Left lobe of liver (tissue), 2 donors: ENCODE measurements at regions not wholly inside any gene's neighbourhood (a gene's known extent, or its start where the extent isn't known, plus 50 kb on each side); places are given as distances from the start of the nearest gene placed in this dataset.
"Not testable (repeated sequence)": the region's sequence is repeated elsewhere in the genome, so short reads cannot be mapped to it uniquely, and the experiment has no call there.

ENCODE experiments used
- ATAC-seq: fragments of 200-7000 bp; cut with Tn5 transposase; one replicate; pipeline ENCODE4 v1.9.1; 2020; ENCODE audit warnings: mild to moderate bottlenecking, moderate library complexity
- DNase-seq: peaks from one replicate; pipeline ENCODE4 v3.0.0-alpha.2; 2020; ENCODE audit warnings: low spot score
- donor health status: DM: no; HTN: no; CAD: no; lungs with moderate emphysema.
- donor health status: DM: no; HTN: yes; CAD: no.

- ATAC-seq, DNase-seq: not testable (repeated sequence)
Measured at GRCh38 chr10:15921423-15921945, 61.2 kb upstream of the MINDY3 start.

DNA sequence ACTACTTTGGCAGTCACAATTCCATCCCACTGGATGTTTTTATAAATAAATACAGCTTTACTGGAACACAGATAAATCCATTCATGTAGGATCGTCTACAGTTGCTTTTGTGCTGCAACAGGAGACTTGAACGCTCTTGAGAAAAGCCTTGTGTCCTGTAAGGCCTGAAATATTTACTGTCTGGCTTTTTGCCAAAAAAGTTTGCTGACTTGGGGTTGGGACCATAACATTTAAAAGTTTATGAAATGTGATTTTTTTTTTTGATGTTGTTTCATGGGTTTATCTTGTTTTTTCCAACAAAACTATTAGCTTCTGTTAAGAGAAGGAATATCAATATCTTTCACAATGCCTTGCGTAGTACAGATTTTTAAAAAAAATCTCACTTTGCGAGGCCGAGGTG lies 71.1 kb upstream of the MINDY3 start:
- DNase-seq (no peak), ATAC-seq (no peak)

- not testable (repeated sequence) for DNase-seq, ATAC-seq
Measured at GRCh38 chr10:15939543-15939942, 79.2 kb upstream of the MINDY3 start.

- DNase-seq: no peak
- ATAC-seq: no peak
Measured at GRCh38 chr10:15943426-15943825, 83.1 kb upstream of the MINDY3 start.

- DNase-seq (no peak), ATAC-seq (no peak)
Measured at GRCh38 chr10:15954188-15954587, 93.9 kb upstream of the MINDY3 start.

GRCh38 chr10:15960277-15960676 lies 100.0 kb upstream of the MINDY3 start:
- DNase-seq (no peak), ATAC-seq (no peak)

- DNase-seq, ATAC-seq: not testable (repeated sequence)
Measured at GRCh38 chr10:15972736-15973135, 112.4 kb upstream of the MINDY3 start.

DNA sequence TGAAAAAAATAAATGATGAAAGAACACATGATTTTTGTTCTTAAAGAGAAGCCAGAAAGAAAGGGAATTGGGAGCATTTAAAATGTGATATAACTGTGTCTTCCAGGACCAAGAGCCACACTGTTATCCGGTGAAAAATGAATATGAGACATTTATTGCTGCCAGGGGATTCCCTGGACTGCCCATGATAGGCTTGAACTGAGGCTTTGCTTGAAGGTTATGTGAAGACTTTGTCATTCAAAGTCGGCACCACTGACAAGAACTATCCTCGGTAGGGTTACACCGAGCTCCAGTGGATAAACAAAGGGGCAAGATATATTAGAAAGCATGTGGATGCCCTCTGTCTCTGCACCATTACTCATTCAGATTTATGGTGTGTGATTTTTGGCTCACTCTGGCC lies 125.4 kb upstream of the MINDY3 start:
- DNase-seq (no peak), ATAC-seq (no peak)

DNA sequence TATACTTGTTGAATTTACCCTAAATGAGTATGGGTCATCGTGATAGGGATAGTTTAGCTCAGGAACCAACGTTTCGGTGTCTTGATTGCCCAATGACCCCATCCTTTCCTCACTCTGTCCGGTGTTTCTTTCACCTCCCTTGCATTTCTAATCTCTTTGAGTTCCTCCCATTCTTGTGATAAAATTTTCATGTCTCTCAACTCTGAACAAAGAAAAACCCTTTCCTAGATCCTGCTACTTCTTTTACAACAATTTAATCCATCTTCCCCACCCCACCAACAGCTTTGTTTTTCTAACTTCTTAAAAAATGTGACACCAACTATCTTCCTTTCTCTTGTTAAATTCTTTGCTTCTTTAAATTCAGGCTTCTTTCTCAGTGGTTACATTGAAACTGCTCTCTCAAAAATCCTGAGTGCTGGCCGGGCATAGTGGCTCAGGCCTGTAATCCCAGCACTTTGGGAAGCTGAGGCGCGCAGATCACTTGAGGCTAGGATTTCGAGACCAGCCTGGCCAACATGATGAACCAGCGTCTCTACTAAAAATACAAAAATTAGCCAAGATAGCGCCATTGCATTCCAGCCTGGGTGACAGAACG lies 130.3 kb upstream of the MINDY3 start:
- ATAC-seq (no peak), DNase-seq (no peak)

DNA sequence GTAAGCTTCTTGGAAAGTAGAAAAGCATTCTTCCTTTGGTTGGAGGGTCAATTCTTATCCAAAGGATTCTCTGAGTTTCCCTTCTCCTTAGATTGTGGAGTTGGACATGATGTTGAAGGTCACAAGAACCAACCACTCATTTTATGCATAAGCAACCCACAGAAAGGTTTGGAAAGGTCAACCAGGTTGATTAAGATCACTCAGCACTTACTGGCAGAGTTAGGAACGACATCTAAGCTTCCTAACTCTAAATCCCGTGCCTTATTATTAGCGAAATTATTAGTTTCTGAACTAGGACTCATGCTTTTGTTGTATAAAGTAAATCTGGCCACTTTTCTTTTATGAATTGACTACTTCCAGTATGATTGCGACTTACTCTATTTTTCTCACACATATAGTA lies 137.0 kb upstream of the MINDY3 start:
- ATAC-seq (no peak), DNase-seq (no peak)

DNA sequence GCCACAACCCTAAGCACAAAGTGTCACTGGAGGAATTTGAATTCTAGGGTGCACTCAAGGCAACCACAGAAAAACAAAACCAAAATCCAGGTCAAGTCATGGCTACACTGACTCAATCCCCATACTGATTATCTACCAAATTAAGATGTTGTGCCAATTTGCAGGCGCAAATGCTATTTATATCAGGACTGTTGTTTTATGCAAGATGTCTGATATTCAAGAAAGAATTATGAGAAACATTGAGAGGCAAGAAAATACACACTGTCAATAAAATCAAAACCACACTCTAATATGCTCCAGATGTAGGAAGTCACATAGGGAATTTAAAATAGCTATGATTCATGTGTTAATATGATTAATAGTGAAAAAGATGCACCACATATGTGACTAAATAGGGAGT lies 141.3 kb upstream of the MINDY3 start:
- ATAC-seq: no peak

GRCh38 chr10:16009785-16010184 lies 149.5 kb upstream of the MINDY3 start:
- no peak for DNase-seq
- ATAC-seq: no peak

More for the DNA sequence above, 141.3 kb upstream of the MINDY3 start:
- no peak for DNase-seq

- no peak for DNase-seq
- ATAC-seq: no peak
Measured at GRCh38 chr10:16011548-16011947, 151.2 kb upstream of the MINDY3 start.

DNA sequence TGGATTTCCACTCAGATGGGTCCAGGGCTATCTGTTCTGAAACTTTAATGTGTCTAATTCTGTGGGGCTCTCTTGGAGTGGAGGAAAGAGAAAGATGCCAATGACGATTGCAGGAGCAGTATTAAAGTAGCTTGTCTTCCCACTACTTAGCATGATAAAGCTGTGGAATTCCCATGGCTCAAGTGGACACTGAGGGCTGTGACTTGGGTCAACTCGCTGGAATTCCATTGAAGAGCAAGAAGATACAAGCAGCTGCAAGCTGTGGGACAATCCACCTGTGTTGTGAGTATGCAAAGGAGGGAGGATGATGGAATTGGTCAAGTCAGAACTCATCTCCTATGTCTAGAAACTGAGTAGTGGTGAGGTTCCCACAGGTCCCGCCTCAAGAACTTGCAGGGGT lies 154.2 kb upstream of the MINDY3 start:
- ATAC-seq (no peak), DNase-seq (no peak)

DNA sequence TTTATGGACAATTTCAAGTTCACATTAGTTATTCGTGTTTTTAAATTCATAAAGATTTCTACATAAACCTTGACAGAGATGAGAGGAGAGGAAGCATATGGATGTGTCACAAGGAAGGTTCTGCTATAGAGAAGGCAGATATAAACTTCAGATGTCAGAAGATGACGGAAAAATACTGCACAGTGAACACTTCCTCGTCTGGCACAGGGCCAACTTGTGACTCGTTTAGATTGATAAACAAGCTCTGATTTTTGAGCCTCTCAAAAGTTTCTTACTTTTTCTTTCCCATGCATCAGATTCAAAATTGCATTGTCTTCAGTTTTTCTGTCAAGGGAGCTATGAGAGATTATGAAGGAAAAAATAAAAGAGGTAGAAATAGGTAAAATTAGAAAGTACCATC lies 156.4 kb upstream of the MINDY3 start:
- ATAC-seq (no peak), DNase-seq (no peak)

DNA sequence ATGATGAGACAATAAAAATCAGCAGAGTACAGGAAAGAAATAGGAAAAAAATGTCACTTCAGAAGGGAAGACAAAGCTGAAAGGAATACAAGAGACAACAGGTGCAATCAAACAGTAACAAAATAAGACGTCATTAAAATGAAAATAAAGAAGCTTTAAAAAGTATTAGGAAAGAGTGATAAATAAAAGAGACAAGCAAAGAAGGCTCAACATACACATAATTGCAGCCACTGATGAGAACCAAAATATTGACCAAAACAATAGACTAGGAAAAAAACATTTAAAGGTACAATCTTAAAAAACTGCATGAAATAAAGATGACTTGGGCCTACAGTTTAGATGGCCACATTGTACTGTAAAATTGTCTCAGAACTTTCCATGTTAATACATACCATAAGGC lies 160.5 kb upstream of the MINDY3 start:
- no peak for DNase-seq
- no peak for ATAC-seq

DNA sequence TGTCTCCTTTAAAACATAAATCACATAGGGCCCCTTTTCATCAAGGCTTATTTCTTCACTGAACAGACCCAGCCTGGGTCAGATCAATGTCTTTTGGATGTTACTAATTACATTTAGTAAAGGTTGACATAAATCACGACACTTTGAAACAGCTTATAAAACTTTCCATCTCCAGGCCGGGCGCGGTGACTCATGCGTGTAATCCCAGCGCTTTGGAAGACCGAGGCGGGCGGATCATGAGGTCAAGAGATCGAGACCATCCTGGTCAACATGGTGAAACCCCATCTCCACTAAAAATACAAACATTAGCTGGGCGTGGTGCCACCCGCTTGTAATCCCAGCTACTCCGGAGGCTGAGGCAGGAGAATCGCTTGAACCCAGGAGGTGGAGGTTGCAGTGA lies 166.5 kb upstream of the MINDY3 start:
- ATAC-seq: not testable (repeated sequence)

DNA sequence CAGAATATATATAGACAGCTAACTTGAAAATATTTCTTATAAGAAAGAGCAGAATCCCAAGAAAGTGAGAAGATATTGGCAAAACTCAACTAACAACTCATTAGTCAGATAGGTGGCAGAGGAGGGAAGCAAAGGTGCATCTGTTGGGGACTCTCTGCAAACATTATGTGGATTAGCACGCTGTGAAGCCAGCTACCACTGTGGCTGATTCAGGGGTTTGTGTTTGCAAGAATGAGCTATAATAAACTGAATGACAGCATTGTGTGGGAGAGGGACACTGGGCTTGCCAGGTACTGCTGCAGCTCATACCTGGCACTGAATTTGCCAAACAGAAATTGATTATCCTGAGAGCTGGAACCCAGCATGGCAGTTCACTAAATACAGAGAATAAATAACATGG lies 170.3 kb upstream of the MINDY3 start:
- no peak for DNase-seq
- ATAC-seq: no peak

More for the DNA sequence above, 166.5 kb upstream of the MINDY3 start:
- not testable (repeated sequence) for DNase-seq

DNA sequence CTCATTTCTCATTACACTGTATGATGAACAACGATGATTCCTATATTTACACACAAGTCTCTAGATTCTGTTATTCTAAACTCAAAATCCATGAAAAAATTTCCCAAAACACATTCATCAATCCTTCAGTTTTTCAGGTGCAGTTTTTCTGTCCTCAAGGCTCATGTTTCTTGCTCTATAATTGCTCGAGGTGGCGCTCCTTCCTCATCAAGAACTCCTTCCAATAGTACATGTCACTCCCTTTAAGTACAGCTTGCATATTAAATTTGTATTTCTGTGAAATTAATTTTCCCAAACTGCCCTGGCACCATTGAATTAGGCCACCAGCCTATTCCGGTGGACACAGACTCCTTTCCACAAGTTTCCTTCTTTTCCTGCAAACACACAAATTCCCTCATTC lies 188.7 kb upstream of the MINDY3 start:
- no peak for DNase-seq

GRCh38 chr10:16049782-16050181 lies 189.5 kb upstream of the MINDY3 start:
- ATAC-seq (no peak), DNase-seq (no peak)

More for the DNA sequence above, 188.7 kb upstream of the MINDY3 start:
- ATAC-seq: no peak

- DNase-seq (no peak), ATAC-seq (no peak)
Measured at GRCh38 chr10:16063350-16063749, 203.0 kb upstream of the MINDY3 start.

GRCh38 chr10:16083551-16083950 lies 223.2 kb upstream of the MINDY3 start:
- not testable (repeated sequence) for DNase-seq, ATAC-seq

DNA sequence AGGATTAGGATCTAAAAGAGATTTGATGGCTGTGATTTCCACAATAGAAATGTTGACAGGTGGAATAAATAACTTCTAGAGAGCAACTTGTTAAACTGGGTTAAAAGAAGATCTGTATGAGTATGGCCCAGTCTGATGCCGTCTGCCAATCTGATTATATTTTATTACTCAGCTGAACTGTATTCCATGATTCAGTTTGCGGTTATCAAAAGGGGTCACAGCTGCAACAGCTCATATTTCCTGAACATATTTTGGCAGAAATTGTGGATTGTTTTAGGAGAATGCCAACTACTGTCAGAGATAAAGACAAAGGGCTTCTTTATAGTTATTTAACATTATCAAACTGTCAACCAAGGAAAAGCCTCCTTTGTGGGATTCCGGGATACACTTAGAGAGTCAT lies 244.8 kb upstream of the MINDY3 start:
- DNase-seq: no peak
- ATAC-seq: no peak
